Gastroesophageal sphincter (tissue), 3 donors: ENCODE measurements at regions not wholly inside any gene's neighbourhood (a gene's known extent, or its start where the extent isn't known, plus 50 kb on each side); places are given as distances from the start of the nearest gene placed in this dataset.

ENCODE experiments used
- CTCF ChIP-seq, 4 experiments: fragments of 200-600 bp in 2 of 4; fragments of 450-650 bp in 2 of 4; sonication (generic) in 1 of 4; IDR thresholded peaks; one replicate each; pipeline ENCODE4 v1.5.1; 2017 to 2019; ENCODE audit warnings: antibody characterized with exemption in 4 of 4, mild to moderate bottlenecking in 2 of 4, moderate library complexity in 2 of 4
- EP300 ChIP-seq: sonication (generic); formaldehyde crosslinking; IDR thresholded peaks from one replicate; pipeline ENCODE4 v1.6.1; 2017; ENCODE audit warnings: antibody characterized with exemption, mild to moderate bottlenecking
- POLR2A ChIP-seq, 2 donors: fragments of 450-650 bp; IDR thresholded peaks; one replicate each; pipeline ENCODE4 v1.6.1; 2017; ENCODE audit warnings: antibody characterized with exemption in 2 of 2, mild to moderate bottlenecking in 2 of 2, moderate library complexity in 1 of 2
- POLR2AphosphoS5 ChIP-seq: sonication (generic); formaldehyde crosslinking; IDR thresholded peaks from one replicate; pipeline ENCODE4 v1.6.1; 2017; ENCODE audit warnings: antibody characterized with exemption

DNA sequence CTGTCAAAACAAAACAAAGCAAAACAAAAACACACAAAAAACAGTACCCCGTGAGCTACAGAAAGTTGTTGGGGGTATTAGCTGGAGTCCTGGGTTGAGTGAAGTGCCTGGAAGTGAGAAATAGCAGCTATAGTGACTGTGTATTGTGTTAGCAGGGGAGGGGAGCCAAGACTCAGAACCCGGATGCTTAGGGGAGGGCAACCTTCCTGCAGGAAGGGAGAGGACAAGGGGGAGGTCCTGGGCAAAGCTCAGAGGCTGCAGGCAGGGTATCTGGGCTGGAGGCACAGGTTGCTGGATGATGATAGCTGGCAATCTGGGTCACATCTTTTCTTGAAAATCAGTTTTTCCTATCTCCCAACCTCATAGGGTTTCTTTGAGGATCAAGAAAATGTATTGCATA is 75.8 kb upstream of the PARD3 start:
- TF ChIP-seq CTCF (IDR thresholded peaks at IDR 0.05): no peak
- no peak for TF ChIP-seq POLR2A (IDR thresholded peaks at IDR 0.05)
- TF ChIP-seq EP300: no peak
- no peak for TF ChIP-seq POLR2AphosphoS5
